GM18511 (cell line): ENCODE measurements at regions not wholly inside any gene's neighbourhood (a gene's known extent, or its start where the extent isn't known, plus 50 kb on each side); places are given as distances from the start of the nearest gene placed in this dataset.
"Not testable (repeated sequence)": the region's sequence is repeated elsewhere in the genome, so short reads cannot be mapped to it uniquely, and the experiment has no call there.

Experiments
- ATAC-seq: cut with Tn5 transposase; IDR thresholded peaks from one replicate; pipeline ENCODE4 v1.9.1; 2021; ENCODE audit warnings: mild to moderate bottlenecking, moderate library complexity; ENCODE audit not compliant: unreplicated experiment

GRCh38 chr17:30689266-30690000, 135.1 kb downstream of the CRLF3 start:
- not testable (repeated sequence) for ATAC-seq

GRCh38 chr17:30686538-30687479, 137.7 kb downstream of the CRLF3 start:
- ATAC-seq: not testable (repeated sequence)

GRCh38 chr17:30682280-30682679, 142.2 kb downstream of the CRLF3 start:
- not testable (repeated sequence) for ATAC-seq

- not testable (repeated sequence) for ATAC-seq
Measured at GRCh38 chr17:30680681-30681080, 143.8 kb downstream of the CRLF3 start.

GRCh38 chr17:30677550-30678249, 146.8 kb downstream of the CRLF3 start:
- ATAC-seq: no peak

- not testable (repeated sequence) for ATAC-seq
Measured at GRCh38 chr17:30675777-30676492, 148.6 kb downstream of the CRLF3 start.

GRCh38 chr17:30669217-30669649, 155.3 kb downstream of the CRLF3 start:
- not testable (repeated sequence) for ATAC-seq

- ATAC-seq: not testable (repeated sequence)
Measured at GRCh38 chr17:30668360-30669181, 155.9 kb downstream of the CRLF3 start.

GRCh38 chr17:30667657-30668359, 156.7 kb downstream of the CRLF3 start:
- not testable (repeated sequence) for ATAC-seq

- ATAC-seq: not testable (repeated sequence)
Measured at GRCh38 chr17:30666838-30667656, 157.4 kb downstream of the CRLF3 start.

GRCh38 chr17:30663727-30664455, 160.6 kb downstream of the CRLF3 start:
- not testable (repeated sequence) for ATAC-seq

GRCh38 chr17:30657148-30657547, 167.3 kb downstream of the CRLF3 start:
- ATAC-seq: not testable (repeated sequence)

GRCh38 chr17:30653038-30653437, 171.5 kb downstream of the CRLF3 start:
- not testable (repeated sequence) for ATAC-seq

- ATAC-seq: not testable (repeated sequence)
Measured at GRCh38 chr17:30650149-30650548, 172.9 kb downstream of the GOSR1 start.

- ATAC-seq: not testable (repeated sequence)
Measured at GRCh38 chr17:30648015-30648620, 170.9 kb downstream of the GOSR1 start.

GRCh38 chr17:30645875-30646274, 168.7 kb downstream of the GOSR1 start:
- not testable (repeated sequence) for ATAC-seq

- peak; percentile 72 for ATAC-seq
Measured at GRCh38 chr17:30644713-30645112, 167.5 kb downstream of the GOSR1 start.
